ENCODE measurements at regions not wholly inside any gene's neighbourhood (a gene's known extent, or its start where the extent isn't known, plus 50 kb on each side); places are given as distances from the start of the nearest gene placed in this dataset.

GRCh38 chr4:180866933-180867643 lies 1376.1 kb upstream of the TENM3 start:
- FAIRE-seq (no peak), DNase-seq (ENCODE audit: insufficient read length) (no peak)
- TF ChIP-seq POLR2A (IDR thresholded peaks at IDR 0.05; ENCODE audit: low read depth, low read length) (no peak), POLR2AphosphoS5 (IDR thresholded peaks at IDR 0.05; ENCODE audit: low read depth, low read length) (no peak)

- FAIRE-seq, result no peak
- no peak for TF ChIP-seq POLR2AphosphoS5 (IDR thresholded peaks at IDR 0.05; ENCODE audit: low read depth, low read length)
- no peak for TF ChIP-seq POLR2A (IDR thresholded peaks at IDR 0.05; ENCODE audit: low read depth, low read length)
- TF ChIP-seq TAF1 (IDR thresholded peaks at IDR 0.05; ENCODE audit: borderline replicate concordance, low read depth, low read length), result no peak
- no peak for DNase-seq (ENCODE audit: insufficient read length)
Measured at GRCh38 chr4:180870623-180871022, 1372.6 kb upstream of the TENM3 start.

GRCh38 chr4:180898305-180898704 lies 1344.9 kb upstream of the TENM3 start:
- DNase-seq (ENCODE audit: insufficient read length) (no peak), FAIRE-seq (no peak)
- no peak for TF ChIP-seq TAF1 (IDR thresholded peaks at IDR 0.05; ENCODE audit: borderline replicate concordance, low read depth, low read length)
- TF ChIP-seq POLR2A (IDR thresholded peaks at IDR 0.05; ENCODE audit: low read depth, low read length), result no peak
- TF ChIP-seq POLR2AphosphoS5 (IDR thresholded peaks at IDR 0.05; ENCODE audit: low read depth, low read length), result no peak

- FAIRE-seq, result no peak
- no peak for TF ChIP-seq POLR2AphosphoS5 (IDR thresholded peaks at IDR 0.05; ENCODE audit: low read depth, low read length)
- TF ChIP-seq POLR2A (IDR thresholded peaks at IDR 0.05; ENCODE audit: low read depth, low read length), result no peak
- TF ChIP-seq TAF1 (IDR thresholded peaks at IDR 0.05; ENCODE audit: borderline replicate concordance, low read depth, low read length), result no peak
Measured at GRCh38 chr4:180900781-180901180, 1342.4 kb upstream of the TENM3 start.

GRCh38 chr4:180909279-180909678 lies 1333.9 kb upstream of the TENM3 start:
- FAIRE-seq (no peak), DNase-seq (ENCODE audit: insufficient read length) (no peak)
- TF ChIP-seq TAF1 (IDR thresholded peaks at IDR 0.05; ENCODE audit: borderline replicate concordance, low read depth, low read length), result no peak
- no peak for TF ChIP-seq POLR2A (IDR thresholded peaks at IDR 0.05; ENCODE audit: low read depth, low read length)
- TF ChIP-seq POLR2AphosphoS5 (IDR thresholded peaks at IDR 0.05; ENCODE audit: low read depth, low read length), result no peak

More at GRCh38 chr4:180900781-180901180, 1342.4 kb upstream of the TENM3 start:
- DNase-seq (ENCODE audit: insufficient read length), result no peak

GRCh38 chr4:180913750-180914149 lies 1329.5 kb upstream of the TENM3 start:
- DNase-seq (ENCODE audit: insufficient read length), result no peak
- no peak for TF ChIP-seq POLR2A (IDR thresholded peaks at IDR 0.05; ENCODE audit: low read depth, low read length)
- no peak for TF ChIP-seq TAF1 (IDR thresholded peaks at IDR 0.05; ENCODE audit: borderline replicate concordance, low read depth, low read length)
- TF ChIP-seq POLR2AphosphoS5 (IDR thresholded peaks at IDR 0.05; ENCODE audit: low read depth, low read length), result no peak
- FAIRE-seq, result no peak

- FAIRE-seq, result no peak
- DNase-seq (ENCODE audit: insufficient read length), result no peak
- no peak for TF ChIP-seq POLR2AphosphoS5 (IDR thresholded peaks at IDR 0.05; ENCODE audit: low read depth, low read length)
- TF ChIP-seq TAF1 (IDR thresholded peaks at IDR 0.05; ENCODE audit: borderline replicate concordance, low read depth, low read length), result no peak
- no peak for TF ChIP-seq POLR2A (IDR thresholded peaks at IDR 0.05; ENCODE audit: low read depth, low read length)
Measured at GRCh38 chr4:180923486-180923885, 1319.7 kb upstream of the TENM3 start.

- TF ChIP-seq POLR2AphosphoS5 (IDR thresholded peaks at IDR 0.05; ENCODE audit: low read depth, low read length), result no peak
- no peak for TF ChIP-seq TAF1 (IDR thresholded peaks at IDR 0.05; ENCODE audit: borderline replicate concordance, low read depth, low read length)
- no peak for TF ChIP-seq POLR2A (IDR thresholded peaks at IDR 0.05; ENCODE audit: low read depth, low read length)
- DNase-seq (ENCODE audit: insufficient read length), result no peak
- FAIRE-seq, result no peak
Measured at GRCh38 chr4:180925805-180926204, 1317.4 kb upstream of the TENM3 start.

- no peak for FAIRE-seq
- TF ChIP-seq TAF1 (IDR thresholded peaks at IDR 0.05; ENCODE audit: borderline replicate concordance, low read depth, low read length) (no peak), POLR2A (IDR thresholded peaks at IDR 0.05; ENCODE audit: low read depth, low read length) (no peak), POLR2AphosphoS5 (IDR thresholded peaks at IDR 0.05; ENCODE audit: low read depth, low read length) (no peak)
- DNase-seq (ENCODE audit: insufficient read length), result no peak
Measured at GRCh38 chr4:180926277-180926676, 1316.9 kb upstream of the TENM3 start.

GRCh38 chr4:180932370-180933001 lies 1310.7 kb upstream of the TENM3 start:
- TF ChIP-seq POLR2AphosphoS5 (IDR thresholded peaks at IDR 0.05; ENCODE audit: low read depth, low read length), result no peak
- no peak for TF ChIP-seq TAF1 (IDR thresholded peaks at IDR 0.05; ENCODE audit: borderline replicate concordance, low read depth, low read length)
- no peak for TF ChIP-seq POLR2A (IDR thresholded peaks at IDR 0.05; ENCODE audit: low read depth, low read length)
- no peak for FAIRE-seq
- no peak for DNase-seq (ENCODE audit: insufficient read length)

GRCh38 chr4:180937083-180937482 lies 1306.1 kb upstream of the TENM3 start:
- FAIRE-seq, result no peak
- TF ChIP-seq POLR2AphosphoS5 (IDR thresholded peaks at IDR 0.05; ENCODE audit: low read depth, low read length), result no peak
- TF ChIP-seq TAF1 (IDR thresholded peaks at IDR 0.05; ENCODE audit: borderline replicate concordance, low read depth, low read length), result no peak
- TF ChIP-seq POLR2A (IDR thresholded peaks at IDR 0.05; ENCODE audit: low read depth, low read length), result no peak

GRCh38 chr4:180940680-180941079 lies 1302.5 kb upstream of the TENM3 start:
- FAIRE-seq (no peak), DNase-seq (ENCODE audit: insufficient read length) (no peak)
- no peak for TF ChIP-seq POLR2AphosphoS5 (IDR thresholded peaks at IDR 0.05; ENCODE audit: low read depth, low read length)
- TF ChIP-seq POLR2A (IDR thresholded peaks at IDR 0.05; ENCODE audit: low read depth, low read length), result no peak
- TF ChIP-seq TAF1 (IDR thresholded peaks at IDR 0.05; ENCODE audit: borderline replicate concordance, low read depth, low read length), result no peak

More at GRCh38 chr4:180937083-180937482, 1306.1 kb upstream of the TENM3 start:
- DNase-seq (ENCODE audit: insufficient read length), result no peak
